HepG2 (cell line): ENCODE measurements at regions not wholly inside any gene's neighbourhood (a gene's known extent, or its start where the extent isn't known, plus 50 kb on each side); places are given as distances from the start of the nearest gene placed in this dataset.

Experiments used
- ATAC-seq: fragments of 200-7000 bp; cut with Tn5 transposase; 3 replicates; pipeline ENCODE4 v1.9.1; 2020; ENCODE audit warnings: mild to moderate bottlenecking, moderate library complexity
- BruUV-seq: library from RNA; stranded (reverse); fragments of 400-500 nt; replicated peaks from 2 replicates; lab custom pipeline; 2021; lab: Mats Ljungman, UMichigan
- CTCF ChIA-PET: fragments of 300-600 bp; formaldehyde crosslinking; extraction: SDS; loops from one replicate; lab custom pipeline; 2021; ENCODE audit warnings: low total read pairs, inconsistent platforms, low intra/inter-chr PET ratio; lab: Yijun Ruan, JAX
- POLR2A ChIA-PET: fragments of 350-600 bp; sonication (Branson Sonifier 250); formaldehyde crosslinking; loops from one replicate; lab custom pipeline; 2020; ENCODE audit warnings: antibody characterized with exemption, inconsistent platforms; lab: Yijun Ruan, JAX
- DNase-seq: peaks from one replicate; pipeline ENCODE4 v3.0.0-alpha.2; 2015; ENCODE audit warnings: low spot score
- FAIRE-seq: peaks from 3 replicates; lab custom pipeline; 2011; peaks lifted over from hg19 to GRCh38; lab: Jason Lieb, UNC
- H2AFZ ChIP-seq: one replicate; pipeline ENCODE4 v1.6.1; 2011; ENCODE audit warnings: low read length, inconsistent platforms
- H3K27ac ChIP-seq: fragments of 300-600 bp; 3 replicates; pipeline ENCODE4 v1.8.0; 2011; ENCODE audit warnings: mixed run types, mild to moderate bottlenecking, mixed read lengths, low read length, inconsistent platforms; ENCODE audit not compliant: insufficient read depth; ENCODE audit errors: extremely low read length
- H3K27me3 ChIP-seq, 2 experiments: fragments of 200-600 bp in 1 of 2; 2 replicates in 1 of 2; 3 replicates in 1 of 2; pipeline versions ENCODE4 v1.6.0 to v1.8.0; 2011; ENCODE audit warnings: low read length in 2 of 2, mild to moderate bottlenecking in 2 of 2, moderate library complexity in 2 of 2, inconsistent platforms in 1 of 2; ENCODE audit not compliant: insufficient read depth in 2 of 2, control insufficient read depth in 1 of 2
- H3K36me3 ChIP-seq, 2 experiments: fragments of 200-600 bp in 1 of 2; replicated peaks in 1 of 2; 2 replicates in 1 of 2; 3 replicates in 1 of 2; pipeline versions ENCODE4 v1.5.1 to v1.8.0; 2011; ENCODE audit warnings: low read length in 2 of 2, inconsistent platforms in 1 of 2; ENCODE audit not compliant: insufficient read depth in 2 of 2, control insufficient read depth in 1 of 2
- H3K4me1 ChIP-seq: 2 replicates; pipeline ENCODE4 v1.5.1; 2012; ENCODE audit warnings: low read length, inconsistent platforms; ENCODE audit not compliant: insufficient read depth
- H3K4me2 ChIP-seq: 2 replicates; pipeline ENCODE4 v1.6.0; 2011; ENCODE audit warnings: low read depth, low read length, inconsistent platforms
- H3K4me3 ChIP-seq, 3 experiments: fragments of 200-600 bp in 1 of 3; sonication (generic), shearing (Covaris generic) in 1 of 3; replicated peaks in 1 of 3; 2 replicates each; pipeline ENCODE4 v1.5.1; 2011 to 2016; ENCODE audit warnings: low read length in 3 of 3, inconsistent platforms in 2 of 3, low read depth in 2 of 3, mild to moderate bottlenecking in 2 of 3, control low read depth in 1 of 3, mixed read lengths in 1 of 3; ENCODE audit not compliant: insufficient read depth in 1 of 3
- H3K79me2 ChIP-seq: one replicate; pipeline ENCODE4 v1.6.1; 2011; ENCODE audit warnings: low read length, inconsistent platforms; ENCODE audit not compliant: insufficient read depth
- H3K9ac ChIP-seq: 2 replicates; pipeline ENCODE4 v1.6.0; 2011; ENCODE audit warnings: mild to moderate bottlenecking, low read depth, low read length, inconsistent platforms; ENCODE audit not compliant: insufficient read depth
- H3K9me3 ChIP-seq: 2 replicates; pipeline ENCODE4 v1.5.1; 2012; ENCODE audit warnings: mild to moderate bottlenecking, low read length
- H4K20me1 ChIP-seq: 2 replicates; pipeline ENCODE4 v1.6.0; 2011; ENCODE audit warnings: inconsistent platforms, mild to moderate bottlenecking, low read length, moderate library complexity; ENCODE audit not compliant: insufficient read depth
- ADNP ChIP-seq: sonication (generic); formaldehyde crosslinking; IDR thresholded peaks from 2 replicates; pipeline ENCODE4 v1.4.0; 2020; ENCODE audit warnings: missing genetic modification reagents
- ETV6 ChIP-seq: sonication (generic); formaldehyde crosslinking; conservative IDR thresholded peaks from 2 replicates; pipeline ENCODE4 v1.4.0; 2020; ENCODE audit warnings: missing genetic modification reagents
- FOXK1 ChIP-seq: sonication (generic); formaldehyde crosslinking; IDR thresholded peaks from 2 replicates; pipeline ENCODE4 v1.4.0; 2020; ENCODE audit warnings: low read depth, missing genetic modification reagents, borderline replicate concordance
- FOXO1 ChIP-seq: sonication (generic); formaldehyde crosslinking; IDR thresholded peaks from 2 replicates; pipeline ENCODE4 v1.4.0; 2020; ENCODE audit warnings: missing genetic modification reagents
- GTF3A ChIP-seq: sonication (generic); formaldehyde crosslinking; conservative IDR thresholded peaks from 2 replicates; pipeline ENCODE4 v1.4.0; 2020; ENCODE audit warnings: mild to moderate bottlenecking, missing genetic modification reagents
- MAFK ChIP-seq, 2 experiments: IDR thresholded peaks in 1 of 2; conservative IDR thresholded peaks in 1 of 2; 2 replicates each; pipeline ENCODE4 v1.6.1; 2011; ENCODE audit warnings: improper control_type of control experiment in 2 of 2, low read length in 2 of 2
- MED1 ChIP-seq: sonication (generic); formaldehyde crosslinking; IDR thresholded peaks from 2 replicates; pipeline ENCODE4 v1.4.0; 2020; ENCODE audit warnings: missing genetic modification reagents
- ZNF816 ChIP-seq: sonication (generic); formaldehyde crosslinking; IDR thresholded peaks from 2 replicates; pipeline ENCODE4 v1.8.0; 2022; ENCODE audit warnings: missing genetic modification reagents, mild to moderate bottlenecking, borderline replicate concordance
- WGBS: methylation state at CpG from one replicate; pipeline ENCODE4 v1.1.6; 2017; ENCODE audit warnings: low lambda C conversion rate; 5-methylcytosine and 5-hydroxymethylcytosine counted together
- in situ Hi-C: cut with HindIII; loops from 2 replicates; pipeline ENCODE4 v1.10.0; 2017; ENCODE audit warnings: low pct_unique_long_range_greater_than_20kb; ENCODE audit not compliant: extremely low pct_ligation_motif_present
- intact Hi-C: fragments of 100-400 bp; cut with micrococcal nuclease; formaldehyde crosslinking; loops from one replicate; pipeline ENCODE4 v1.10.0; 2022; ENCODE audit not compliant: unreplicated experiment
- TF ChIP-seq, protein P1 (sequence below): sonication (generic); formaldehyde crosslinking; IDR thresholded peaks from 2 replicates; pipeline ENCODE4 v1.4.0; 2020; ENCODE audit warnings: missing genetic modification reagents; ENCODE audit errors: not compliant biosample characterization
- TF ChIP-seq, protein P2 (sequence below): sonication (generic); formaldehyde crosslinking; IDR thresholded peaks from 2 replicates; pipeline ENCODE4 v1.4.0; 2020; ENCODE audit warnings: missing genetic modification reagents
- TF ChIP-seq, protein P3 (sequence below): sonication (generic); formaldehyde crosslinking; IDR thresholded peaks from 2 replicates; pipeline ENCODE4 v1.5.1; 2020; ENCODE audit warnings: mild to moderate bottlenecking, missing genetic modification reagents, borderline replicate concordance
- TF ChIP-seq, protein P4 (sequence below): IDR thresholded peaks from 2 replicates; pipeline ENCODE4 v1.6.1; 2018; ENCODE audit warnings: missing genetic modification reagents

DNA sequence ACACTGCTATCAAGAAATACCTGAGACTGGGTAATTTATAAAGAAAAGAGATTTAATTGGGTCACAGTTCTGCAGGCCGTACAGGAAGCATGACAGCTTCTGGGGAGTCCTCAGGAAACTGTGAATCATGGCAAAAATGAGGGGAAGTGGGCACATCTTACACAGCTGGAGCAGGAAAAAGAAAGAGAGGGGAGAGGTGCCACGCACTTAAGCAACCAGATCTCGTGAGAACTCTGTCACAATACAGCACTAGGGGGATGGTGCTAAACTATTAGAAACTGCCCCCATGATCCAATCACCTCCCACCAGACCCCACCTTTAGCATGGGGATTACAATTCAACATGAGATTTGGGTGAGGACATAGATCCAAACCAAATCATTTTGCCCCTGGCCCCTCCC, 105.5 kb upstream of the CPLX2 start:
- no peak overlapping the region for H2AFZ ChIP-seq
- H3K4me3 ChIP-seq = no peak overlapping the region
- H3K27me3 ChIP-seq = no peaks in the 10 kb centered on the region
- no TSS peak for BruUV-seq
- CTCF ChIA-PET = no interaction called here
- H3K36me3 ChIP-seq = no peaks in the 10 kb centered on the region
- H3K4me2 ChIP-seq = no peak overlapping the region
- WGBS = 80% methylated on average over 2 of the region's 3 CpGs
- no peak overlapping the region for H3K27ac ChIP-seq
- DNase-seq (no peak), ATAC-seq (no peak), FAIRE-seq (no peak)
- in situ Hi-C loops (no loop called here), intact Hi-C loops (no loop called here)
- no peaks in the 10 kb centered on the region for H3K79me2 ChIP-seq
- H3K4me1 ChIP-seq = no peaks in the 10 kb centered on the region
- H4K20me1 ChIP-seq = no peaks in the 10 kb centered on the region
- H3K9me3 ChIP-seq = peaks cover 19% of the 10 kb centered on the region
- POLR2A ChIA-PET = no interaction called here
- H3K9ac ChIP-seq = no peak overlapping the region
- no peak for TF ChIP-seq MED1 (CRISPR knock-in tag)
- no peak for TF ChIP-seq MAFK (conservative IDR thresholded peaks at IDR 0.05 in 1 of 2, IDR thresholded peaks at IDR 0.05 in 1 of 2; ENCODE audit: low read length in 2 of 2)
- no peak for TF ChIP-seq ADNP
- TF ChIP-seq, protein P1, sequence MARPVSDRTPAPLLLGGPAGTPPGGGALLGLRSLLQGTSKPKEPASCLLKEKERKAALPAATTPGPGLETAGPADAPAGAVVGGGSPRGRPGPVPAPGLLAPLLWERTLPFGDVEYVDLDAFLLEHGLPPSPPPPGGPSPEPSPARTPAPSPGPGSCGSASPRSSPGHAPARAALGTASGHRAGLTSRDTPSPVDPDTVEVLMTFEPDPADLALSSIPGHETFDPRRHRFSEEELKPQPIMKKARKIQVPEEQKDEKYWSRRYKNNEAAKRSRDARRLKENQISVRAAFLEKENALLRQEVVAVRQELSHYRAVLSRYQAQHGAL = no peak
- TF ChIP-seq, protein P2, sequence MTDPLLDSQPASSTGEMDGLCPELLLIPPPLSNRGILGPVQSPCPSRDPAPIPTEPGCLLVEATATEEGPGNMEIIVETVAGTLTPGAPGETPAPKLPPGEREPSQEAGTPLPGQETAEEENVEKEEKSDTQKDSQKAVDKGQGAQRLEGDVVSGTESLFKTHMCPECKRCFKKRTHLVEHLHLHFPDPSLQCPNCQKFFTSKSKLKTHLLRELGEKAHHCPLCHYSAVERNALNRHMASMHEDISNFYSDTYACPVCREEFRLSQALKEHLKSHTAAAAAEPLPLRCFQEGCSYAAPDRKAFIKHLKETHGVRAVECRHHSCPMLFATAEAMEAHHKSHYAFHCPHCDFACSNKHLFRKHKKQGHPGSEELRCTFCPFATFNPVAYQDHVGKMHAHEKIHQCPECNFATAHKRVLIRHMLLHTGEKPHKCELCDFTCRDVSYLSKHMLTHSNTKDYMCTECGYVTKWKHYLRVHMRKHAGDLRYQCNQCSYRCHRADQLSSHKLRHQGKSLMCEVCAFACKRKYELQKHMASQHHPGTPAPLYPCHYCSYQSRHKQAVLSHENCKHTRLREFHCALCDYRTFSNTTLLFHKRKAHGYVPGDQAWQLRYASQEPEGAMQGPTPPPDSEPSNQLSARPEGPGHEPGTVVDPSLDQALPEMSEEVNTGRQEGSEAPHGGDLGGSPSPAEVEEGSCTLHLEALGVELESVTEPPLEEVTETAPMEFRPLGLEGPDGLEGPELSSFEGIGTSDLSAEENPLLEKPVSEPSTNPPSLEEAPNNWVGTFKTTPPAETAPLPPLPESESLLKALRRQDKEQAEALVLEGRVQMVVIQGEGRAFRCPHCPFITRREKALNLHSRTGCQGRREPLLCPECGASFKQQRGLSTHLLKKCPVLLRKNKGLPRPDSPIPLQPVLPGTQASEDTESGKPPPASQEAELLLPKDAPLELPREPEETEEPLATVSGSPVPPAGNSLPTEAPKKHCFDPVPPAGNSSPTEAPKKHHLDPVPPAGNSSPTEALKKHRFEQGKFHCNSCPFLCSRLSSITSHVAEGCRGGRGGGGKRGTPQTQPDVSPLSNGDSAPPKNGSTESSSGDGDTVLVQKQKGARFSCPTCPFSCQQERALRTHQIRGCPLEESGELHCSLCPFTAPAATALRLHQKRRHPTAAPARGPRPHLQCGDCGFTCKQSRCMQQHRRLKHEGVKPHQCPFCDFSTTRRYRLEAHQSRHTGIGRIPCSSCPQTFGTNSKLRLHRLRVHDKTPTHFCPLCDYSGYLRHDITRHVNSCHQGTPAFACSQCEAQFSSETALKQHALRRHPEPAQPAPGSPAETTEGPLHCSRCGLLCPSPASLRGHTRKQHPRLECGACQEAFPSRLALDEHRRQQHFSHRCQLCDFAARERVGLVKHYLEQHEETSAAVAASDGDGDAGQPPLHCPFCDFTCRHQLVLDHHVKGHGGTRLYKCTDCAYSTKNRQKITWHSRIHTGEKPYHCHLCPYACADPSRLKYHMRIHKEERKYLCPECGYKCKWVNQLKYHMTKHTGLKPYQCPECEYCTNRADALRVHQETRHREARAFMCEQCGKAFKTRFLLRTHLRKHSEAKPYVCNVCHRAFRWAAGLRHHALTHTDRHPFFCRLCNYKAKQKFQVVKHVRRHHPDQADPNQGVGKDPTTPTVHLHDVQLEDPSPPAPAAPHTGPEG (CRISPR knock-in tag) = no peak
- TF ChIP-seq, protein P3, sequence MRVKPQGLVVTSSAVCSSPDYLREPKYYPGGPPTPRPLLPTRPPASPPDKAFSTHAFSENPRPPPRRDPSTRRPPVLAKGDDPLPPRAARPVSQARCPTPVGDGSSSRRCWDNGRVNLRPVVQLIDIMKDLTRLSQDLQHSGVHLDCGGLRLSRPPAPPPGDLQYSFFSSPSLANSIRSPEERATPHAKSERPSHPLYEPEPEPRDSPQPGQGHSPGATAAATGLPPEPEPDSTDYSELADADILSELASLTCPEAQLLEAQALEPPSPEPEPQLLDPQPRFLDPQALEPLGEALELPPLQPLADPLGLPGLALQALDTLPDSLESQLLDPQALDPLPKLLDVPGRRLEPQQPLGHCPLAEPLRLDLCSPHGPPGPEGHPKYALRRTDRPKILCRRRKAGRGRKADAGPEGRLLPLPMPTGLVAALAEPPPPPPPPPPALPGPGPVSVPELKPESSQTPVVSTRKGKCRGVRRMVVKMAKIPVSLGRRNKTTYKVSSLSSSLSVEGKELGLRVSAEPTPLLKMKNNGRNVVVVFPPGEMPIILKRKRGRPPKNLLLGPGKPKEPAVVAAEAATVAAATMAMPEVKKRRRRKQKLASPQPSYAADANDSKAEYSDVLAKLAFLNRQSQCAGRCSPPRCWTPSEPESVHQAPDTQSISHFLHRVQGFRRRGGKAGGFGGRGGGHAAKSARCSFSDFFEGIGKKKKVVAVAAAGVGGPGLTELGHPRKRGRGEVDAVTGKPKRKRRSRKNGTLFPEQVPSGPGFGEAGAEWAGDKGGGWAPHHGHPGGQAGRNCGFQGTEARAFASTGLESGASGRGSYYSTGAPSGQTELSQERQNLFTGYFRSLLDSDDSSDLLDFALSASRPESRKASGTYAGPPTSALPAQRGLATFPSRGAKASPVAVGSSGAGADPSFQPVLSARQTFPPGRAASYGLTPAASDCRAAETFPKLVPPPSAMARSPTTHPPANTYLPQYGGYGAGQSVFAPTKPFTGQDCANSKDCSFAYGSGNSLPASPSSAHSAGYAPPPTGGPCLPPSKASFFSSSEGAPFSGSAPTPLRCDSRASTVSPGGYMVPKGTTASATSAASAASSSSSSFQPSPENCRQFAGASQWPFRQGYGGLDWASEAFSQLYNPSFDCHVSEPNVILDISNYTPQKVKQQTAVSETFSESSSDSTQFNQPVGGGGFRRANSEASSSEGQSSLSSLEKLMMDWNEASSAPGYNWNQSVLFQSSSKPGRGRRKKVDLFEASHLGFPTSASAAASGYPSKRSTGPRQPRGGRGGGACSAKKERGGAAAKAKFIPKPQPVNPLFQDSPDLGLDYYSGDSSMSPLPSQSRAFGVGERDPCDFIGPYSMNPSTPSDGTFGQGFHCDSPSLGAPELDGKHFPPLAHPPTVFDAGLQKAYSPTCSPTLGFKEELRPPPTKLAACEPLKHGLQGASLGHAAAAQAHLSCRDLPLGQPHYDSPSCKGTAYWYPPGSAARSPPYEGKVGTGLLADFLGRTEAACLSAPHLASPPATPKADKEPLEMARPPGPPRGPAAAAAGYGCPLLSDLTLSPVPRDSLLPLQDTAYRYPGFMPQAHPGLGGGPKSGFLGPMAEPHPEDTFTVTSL (CRISPR knock-in tag) = no peak
- no peak for TF ChIP-seq FOXO1 (CRISPR knock-in tag)
- no peak for TF ChIP-seq ZNF816 (CRISPR knock-in tag)
- TF ChIP-seq, protein P4, sequence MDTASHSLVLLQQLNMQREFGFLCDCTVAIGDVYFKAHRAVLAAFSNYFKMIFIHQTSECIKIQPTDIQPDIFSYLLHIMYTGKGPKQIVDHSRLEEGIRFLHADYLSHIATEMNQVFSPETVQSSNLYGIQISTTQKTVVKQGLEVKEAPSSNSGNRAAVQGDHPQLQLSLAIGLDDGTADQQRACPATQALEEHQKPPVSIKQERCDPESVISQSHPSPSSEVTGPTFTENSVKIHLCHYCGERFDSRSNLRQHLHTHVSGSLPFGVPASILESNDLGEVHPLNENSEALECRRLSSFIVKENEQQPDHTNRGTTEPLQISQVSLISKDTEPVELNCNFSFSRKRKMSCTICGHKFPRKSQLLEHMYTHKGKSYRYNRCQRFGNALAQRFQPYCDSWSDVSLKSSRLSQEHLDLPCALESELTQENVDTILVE (CRISPR knock-in tag) = no peak
- no peak for TF ChIP-seq FOXK1
- no peak for TF ChIP-seq GTF3A (CRISPR knock-in tag)
- TF ChIP-seq ETV6 (CRISPR knock-in tag) = no peak
